LoVo (cell line): ENCODE measurements at regions not wholly inside any gene's neighbourhood (a gene's known extent, or its start where the extent isn't known, plus 50 kb on each side); places are given as distances from the start of the nearest gene placed in this dataset.
"Not testable (repeated sequence)": the region's sequence is repeated elsewhere in the genome, so short reads cannot be mapped to it uniquely, and the experiment has no call there.

ENCODE experiments used
- DNase-seq: peaks from one replicate; pipeline ENCODE4 v3.0.0-alpha.2; 2016; ENCODE audit warnings: low spot score

GRCh38 chr11:112514011-112514740 lies 253.5 kb upstream of the PLET1 start:
- no peak for DNase-seq

GRCh38 chr11:112516261-112516660 lies 255.6 kb upstream of the PLET1 start:
- DNase-seq = no peak

- no peak for DNase-seq
Observed at GRCh38 chr11:112516755-112517154, 256.1 kb upstream of the PLET1 start.

DNA sequence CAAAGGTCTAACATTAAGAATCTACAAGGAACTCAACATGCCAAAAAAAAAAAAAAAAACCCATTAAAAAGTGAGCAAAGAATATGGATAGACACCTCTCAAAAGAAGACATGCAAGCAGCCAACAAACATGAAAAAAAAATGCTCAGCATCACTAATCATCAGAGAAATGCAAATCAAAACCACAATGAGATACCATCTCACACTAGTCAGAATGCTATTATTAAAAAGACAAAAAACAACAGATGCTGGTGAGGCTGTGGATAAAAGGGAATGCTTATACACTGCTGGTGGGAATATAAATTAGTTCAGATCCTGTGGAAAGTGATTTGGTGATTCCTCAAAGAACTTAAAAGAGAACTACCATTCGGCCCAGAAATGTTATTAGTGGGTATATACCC lies 257.7 kb upstream of the PLET1 start:
- no peak for DNase-seq

- DNase-seq = no peak
Observed at GRCh38 chr11:112519751-112520150, 259.1 kb upstream of the PLET1 start.

DNA sequence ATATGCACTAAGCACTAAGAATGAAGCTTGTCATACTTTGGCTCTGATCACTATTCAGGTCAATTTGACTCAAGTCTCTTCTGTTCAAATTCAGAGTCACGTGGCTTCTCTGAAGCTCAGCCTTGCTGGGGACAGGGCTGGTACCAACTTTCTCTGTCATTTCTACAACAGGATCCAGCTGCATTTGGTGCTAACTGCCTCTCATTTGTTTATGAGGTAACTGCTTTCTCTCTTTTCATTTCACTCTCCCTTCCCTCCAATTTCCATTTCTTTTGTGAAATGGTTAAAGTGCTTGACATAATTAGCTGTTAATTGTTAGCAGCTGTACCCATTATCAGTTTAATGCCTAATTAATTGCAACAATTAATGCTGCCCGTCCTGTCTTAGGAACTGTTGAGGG lies 259.7 kb upstream of the PLET1 start:
- DNase-seq = no peak

- DNase-seq = no peak
Observed at GRCh38 chr11:112522536-112522935, 261.9 kb upstream of the PLET1 start.

DNA sequence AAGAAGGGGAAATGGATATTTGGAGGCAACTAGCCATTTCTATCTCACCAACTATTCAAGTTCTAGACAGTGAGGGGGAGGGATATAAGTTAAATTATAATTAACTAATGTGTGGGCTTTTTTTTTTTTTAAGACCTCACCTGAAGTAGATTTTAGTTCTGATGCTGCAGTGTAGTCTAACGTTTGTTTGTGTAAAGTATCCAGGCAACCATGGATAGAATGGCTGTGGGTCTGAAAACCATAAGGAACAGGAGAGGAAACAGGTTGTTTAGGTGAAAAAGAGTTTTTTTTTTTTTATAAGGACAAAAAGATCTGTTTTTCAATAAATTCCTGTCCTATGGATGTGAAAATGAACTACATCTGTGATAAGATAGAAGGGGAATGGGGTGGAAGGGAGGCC lies 262.4 kb upstream of the PLET1 start:
- DNase-seq = no peak

GRCh38 chr11:112523477-112523876 lies 262.8 kb upstream of the PLET1 start:
- no peak for DNase-seq

DNA sequence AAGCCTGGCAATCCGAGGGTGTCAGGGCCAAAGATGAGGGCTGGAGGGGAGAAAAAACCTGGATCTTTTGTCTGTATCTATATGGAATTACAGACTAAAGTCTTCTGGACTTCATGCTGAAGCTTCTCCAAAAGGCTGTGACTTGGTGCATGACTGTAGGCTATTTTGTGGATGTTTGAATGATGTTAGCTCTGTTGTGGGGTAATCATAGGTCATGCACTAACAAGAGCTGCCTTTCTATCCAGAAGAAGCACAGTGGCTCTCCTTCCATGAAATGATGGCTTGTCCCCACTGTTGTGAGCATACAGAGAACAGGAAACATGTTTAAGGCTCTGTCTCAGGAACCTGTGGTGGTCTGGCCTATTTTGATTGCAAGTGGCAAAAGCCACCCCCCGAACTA lies 263.3 kb upstream of the PLET1 start:
- DNase-seq = no peak

DNA sequence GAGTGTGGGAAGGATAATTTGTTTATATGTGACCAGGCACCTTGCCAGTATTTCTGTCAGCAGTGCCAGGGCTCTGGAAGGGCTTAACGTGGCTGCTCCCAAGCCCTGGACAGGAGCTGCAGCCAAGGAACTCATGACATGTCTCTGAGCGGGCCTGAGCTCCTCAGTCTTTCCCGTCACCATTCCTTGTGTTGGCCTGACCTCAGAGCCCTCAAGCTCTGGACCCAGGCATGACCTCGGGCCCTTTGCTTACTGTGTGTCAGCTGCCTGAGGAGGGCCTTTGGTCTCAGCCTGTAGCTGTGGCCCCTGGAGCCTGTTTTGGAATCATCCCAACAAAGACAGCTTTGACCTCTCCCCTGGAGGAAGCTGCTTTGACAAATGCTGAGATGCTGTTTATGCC lies 264.1 kb upstream of the PLET1 start:
- no peak for DNase-seq

GRCh38 chr11:112525270-112525669 lies 264.6 kb upstream of the PLET1 start:
- no peak for DNase-seq

DNA sequence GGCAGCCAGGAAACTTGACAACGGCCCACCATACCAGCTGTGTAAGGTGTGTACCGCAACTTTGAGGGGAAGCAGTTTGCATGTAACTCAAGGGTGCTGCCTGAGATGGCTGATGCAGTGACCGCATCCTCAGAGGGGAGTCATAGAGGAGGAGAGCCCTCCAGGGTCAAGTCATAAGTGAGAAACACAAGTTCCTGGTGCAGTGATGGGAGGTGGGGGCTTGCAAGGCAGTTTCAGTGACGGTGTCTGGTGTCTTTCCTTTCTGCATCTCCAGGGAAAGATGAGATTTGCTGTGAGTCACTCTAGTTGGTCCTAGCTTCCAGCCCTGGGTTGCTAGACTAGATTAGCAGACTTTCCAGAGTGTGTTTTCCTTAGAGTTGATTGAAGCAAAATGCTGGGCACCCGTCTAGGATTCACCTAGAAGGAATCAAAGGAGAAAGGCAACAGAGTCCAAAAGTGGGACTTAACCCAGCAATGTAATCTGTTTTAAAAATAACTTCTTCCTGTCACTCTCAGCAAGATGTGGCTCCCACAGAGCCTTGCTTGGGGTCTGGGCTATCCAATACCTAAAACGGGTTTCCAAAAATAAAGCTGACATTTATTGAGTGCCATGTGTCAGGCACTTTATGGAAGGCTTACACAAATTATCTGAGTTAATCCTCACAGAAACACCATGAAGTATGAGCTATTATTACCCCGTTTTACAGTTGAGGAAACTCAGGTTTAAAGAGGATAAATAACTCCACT lies 265.4 kb upstream of the PLET1 start:
- no peak for DNase-seq

GRCh38 chr11:112526699-112527416 lies 266.2 kb upstream of the PLET1 start:
- DNase-seq = no peak

DNA sequence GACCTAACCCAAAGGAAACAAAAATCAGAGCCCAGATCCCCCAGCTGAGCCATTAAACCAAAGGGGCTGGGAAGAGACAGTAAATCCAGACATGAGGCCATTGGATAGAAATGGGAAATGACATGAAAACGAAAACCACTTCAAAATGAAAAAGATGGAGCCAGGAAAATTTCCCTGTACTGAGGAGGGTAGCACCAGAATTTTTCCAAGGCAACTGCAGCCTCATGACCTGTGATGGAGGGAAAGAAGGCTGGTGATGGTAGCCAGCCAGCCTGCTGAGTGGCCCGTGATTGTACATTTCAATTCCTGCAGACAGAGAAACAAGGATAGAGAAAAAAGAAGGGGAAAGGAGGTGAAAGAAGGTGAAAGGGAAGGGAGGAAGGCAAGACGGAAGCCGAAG lies 268.4 kb upstream of the PLET1 start:
- DNase-seq = no peak

- no peak for DNase-seq
Observed at GRCh38 chr11:112532506-112532905, 271.8 kb upstream of the PLET1 start.

DNA sequence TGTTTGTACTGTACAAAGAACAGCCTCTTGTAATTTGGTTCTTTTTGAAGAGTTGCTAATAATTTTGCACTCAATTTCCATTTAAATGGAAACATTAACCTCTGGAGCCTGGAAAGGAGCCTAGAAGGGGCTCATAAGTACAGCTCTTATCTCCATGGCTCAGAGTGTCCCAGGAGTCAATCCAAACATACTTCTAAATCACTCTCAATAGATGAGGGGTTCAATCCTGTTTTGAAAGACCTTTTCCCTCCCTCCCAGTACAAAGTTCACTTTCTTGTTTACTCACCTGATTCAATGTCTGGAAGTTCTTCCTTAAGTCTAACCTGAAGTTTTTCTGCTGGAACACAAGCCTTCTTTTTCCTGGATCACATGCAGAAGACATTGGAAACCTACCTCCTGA lies 273.0 kb upstream of the PLET1 start:
- DNase-seq = no peak

- no peak for DNase-seq
Observed at GRCh38 chr11:112534208-112534607, 273.5 kb upstream of the PLET1 start.

- no peak for DNase-seq
Observed at GRCh38 chr11:112537026-112537425, 276.4 kb upstream of the PLET1 start.

- no peak for DNase-seq
Observed at GRCh38 chr11:112537846-112538330, 277.2 kb upstream of the PLET1 start.

DNA sequence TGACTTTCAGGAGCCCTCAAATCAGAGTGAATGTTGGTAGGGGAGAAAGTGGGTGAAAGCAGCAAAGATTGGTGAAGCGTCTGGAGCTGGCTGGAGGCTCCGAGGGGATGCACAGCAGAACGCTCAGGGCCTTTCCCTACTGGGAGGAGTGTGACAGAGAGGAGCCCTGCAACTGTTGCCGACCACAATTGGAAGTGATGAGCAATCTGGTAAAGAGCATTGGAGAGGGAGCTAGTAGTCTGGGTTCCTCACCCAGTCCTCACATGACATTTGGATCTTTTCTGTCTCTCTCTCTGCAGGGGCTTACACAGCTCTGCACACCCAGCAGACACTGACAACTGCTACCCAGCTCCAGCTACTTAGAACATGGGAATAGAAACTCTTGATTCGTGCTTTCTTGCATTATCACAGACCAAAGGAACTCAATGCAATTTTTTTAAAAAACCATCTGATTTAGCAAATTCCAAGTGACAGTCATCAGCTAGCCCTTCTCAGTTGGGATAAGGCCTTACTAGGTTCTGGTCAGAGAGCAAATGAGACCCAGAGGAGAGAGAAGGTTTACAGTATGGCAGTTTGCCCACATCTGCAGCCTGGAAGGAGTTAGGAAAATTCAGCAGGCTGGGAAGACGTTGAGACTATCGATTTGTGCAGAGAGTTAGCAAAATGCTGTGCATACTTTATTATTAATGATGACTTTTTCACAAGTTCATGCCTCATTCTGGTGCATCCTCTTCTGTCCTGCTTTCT lies 278.0 kb upstream of the PLET1 start:
- no peak for DNase-seq

- not testable (repeated sequence) for DNase-seq
Observed at GRCh38 chr11:112539281-112539555, 278.6 kb upstream of the PLET1 start.
